Stimulated activated memory B cell treated with anti-CD40 and anti-IgM and Interleukin-4, amounts not matched to agents 10 μg/mL and 1 μg/mL and 100 μg/mL, for 72 hours (primary cell): ENCODE measurements at regions not wholly inside any gene's neighbourhood (a gene's known extent, or its start where the extent isn't known, plus 50 kb on each side); places are given as distances from the start of the nearest gene placed in this dataset.

Source experiments
- ATAC-seq: fragments of 150-1000 bp; cut with Tn5 transposase; 2 replicates; pipeline ENCODE4 v1.10.0; 2021
- H3K27ac Mint-ChIP-seq: one replicate; pipeline ENCODE4 v1.8.0; 2022; ENCODE audit warnings: mild to moderate bottlenecking, mixed read lengths
- H3K27me3 Mint-ChIP-seq: one replicate; pipeline ENCODE4 v1.8.0; 2022; ENCODE audit warnings: mixed read lengths
- H3K36me3 Mint-ChIP-seq: one replicate; pipeline ENCODE4 v1.8.0; 2022; ENCODE audit warnings: mixed read lengths
- H3K4me1 Mint-ChIP-seq: one replicate; pipeline ENCODE4 v1.8.0; 2022; ENCODE audit warnings: mixed read lengths
- H3K4me3 Mint-ChIP-seq: one replicate; pipeline ENCODE4 v1.8.0; 2022; ENCODE audit warnings: mild to moderate bottlenecking, moderate library complexity, mixed read lengths
- H3K9me3 Mint-ChIP-seq: one replicate; pipeline ENCODE4 v1.8.0; 2022; ENCODE audit warnings: mixed read lengths

DNA sequence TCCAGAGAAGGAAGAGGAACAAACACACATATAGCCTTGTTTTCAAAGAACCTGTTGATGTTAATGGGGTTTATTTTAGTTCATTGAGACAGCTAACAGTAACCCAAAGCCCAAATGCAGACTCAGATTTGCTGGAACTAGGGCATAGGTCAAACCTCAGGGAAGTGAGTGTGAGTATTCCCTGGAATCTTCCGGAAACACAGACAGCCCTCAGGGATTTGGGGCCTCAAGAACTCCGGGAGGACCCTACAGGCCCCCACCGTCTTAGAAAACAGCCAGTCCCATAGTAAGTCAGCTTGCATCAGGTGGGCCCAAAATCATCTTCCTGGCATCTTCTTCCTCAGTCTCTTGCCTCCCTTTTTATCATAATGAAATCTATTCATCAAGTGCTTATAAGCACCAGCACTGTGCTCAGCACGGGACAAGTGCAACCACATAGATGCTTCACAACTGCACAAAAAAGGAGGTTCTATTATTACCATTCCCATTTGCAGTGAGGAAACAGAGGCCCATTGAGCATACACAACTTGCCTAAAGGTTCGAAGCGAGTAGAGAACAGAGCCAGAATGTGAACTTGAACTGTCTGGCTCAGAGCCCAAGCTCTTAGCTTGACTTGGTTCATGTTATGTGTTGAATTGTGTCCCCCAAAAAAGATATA, 50.2 kb upstream of the BCL11A start:
- no peak overlapping the region for H3K27ac Mint-ChIP-seq
- peaks cover 14% of the 10 kb centered on the region for H3K27me3 Mint-ChIP-seq
- no peak overlapping the region for H3K4me3 Mint-ChIP-seq
- H3K4me1 Mint-ChIP-seq = peaks cover 6% of the 10 kb centered on the region
- peaks cover 2% of the 10 kb centered on the region for H3K9me3 Mint-ChIP-seq
- no peaks in the 10 kb centered on the region for H3K36me3 Mint-ChIP-seq
- no peak for ATAC-seq

DNA sequence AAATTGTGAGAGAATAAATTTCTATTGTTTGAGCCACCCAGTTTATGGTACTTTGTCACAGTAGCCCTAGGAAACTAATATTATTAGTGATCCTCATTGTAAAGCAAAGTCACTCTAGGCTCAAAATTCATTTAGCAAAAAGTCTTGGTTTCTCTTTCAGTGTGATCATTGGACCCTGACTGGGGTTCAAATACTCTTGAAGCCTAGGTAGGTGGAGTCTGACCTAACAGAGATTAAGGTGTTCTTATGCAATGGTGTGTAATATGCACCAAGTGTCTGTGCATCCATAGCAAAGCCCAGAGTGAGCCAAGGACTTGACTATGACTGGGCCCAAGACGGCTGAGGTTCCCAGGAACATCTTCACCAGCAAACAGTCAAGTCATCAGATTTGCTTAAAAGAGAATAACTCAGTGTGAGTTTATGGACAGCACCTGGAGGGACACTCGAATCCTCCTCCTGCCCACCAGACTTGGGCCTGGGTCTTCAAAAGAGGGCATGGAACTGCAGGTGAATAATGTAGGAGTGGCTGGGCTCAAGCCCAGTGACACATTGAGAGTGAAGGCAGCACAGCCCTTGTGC, 51.1 kb upstream of the BCL11A start:
- peaks cover 6% of the 10 kb centered on the region for H3K4me1 Mint-ChIP-seq
- no peak overlapping the region for H3K4me3 Mint-ChIP-seq
- no peak overlapping the region for H3K27ac Mint-ChIP-seq
- H3K36me3 Mint-ChIP-seq = no peaks in the 10 kb centered on the region
- H3K9me3 Mint-ChIP-seq = peaks cover 2% of the 10 kb centered on the region
- peaks cover 14% of the 10 kb centered on the region for H3K27me3 Mint-ChIP-seq
- ATAC-seq = no peak

DNA sequence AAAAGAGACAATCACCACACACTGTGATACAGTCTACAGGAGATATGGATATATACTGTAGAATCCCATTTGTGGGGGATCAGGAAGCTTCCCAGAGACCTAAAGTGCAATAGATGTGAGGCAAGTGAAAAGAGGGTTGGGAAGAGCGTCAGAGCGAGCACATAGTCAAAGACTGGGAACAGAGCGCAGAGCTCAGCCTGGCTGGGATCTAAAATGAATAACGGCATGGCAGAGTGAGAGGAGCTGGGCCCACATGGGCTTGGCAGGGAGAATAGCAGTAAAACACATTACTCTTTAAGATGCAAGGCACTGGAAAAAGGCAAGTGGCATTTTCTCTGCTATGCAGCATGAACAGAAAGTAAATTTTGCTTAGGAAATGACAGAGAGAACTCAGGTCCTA, 52.4 kb upstream of the BCL11A start:
- no peak overlapping the region for H3K4me3 Mint-ChIP-seq
- peaks cover 6% of the 10 kb centered on the region for H3K4me1 Mint-ChIP-seq
- H3K27ac Mint-ChIP-seq = no peak overlapping the region
- H3K9me3 Mint-ChIP-seq = no peaks in the 10 kb centered on the region
- peaks cover 14% of the 10 kb centered on the region for H3K27me3 Mint-ChIP-seq
- no peak for ATAC-seq
- H3K36me3 Mint-ChIP-seq = no peaks in the 10 kb centered on the region

- Mint-ChIP-seq H3K36me3 (no peaks in the 10 kb centered on the region), H3K9me3 (no peaks in the 10 kb centered on the region), H3K27me3 (peaks cover 14% of the 10 kb centered on the region), H3K27ac (no peak overlapping the region), H3K4me1 (peaks cover 9% of the 10 kb centered on the region), H3K4me3 (no peak overlapping the region)
- ATAC-seq = no peak
These were observed 55.2 kb upstream of the BCL11A start for GRCh38 chr2:60608679-60609078.

DNA sequence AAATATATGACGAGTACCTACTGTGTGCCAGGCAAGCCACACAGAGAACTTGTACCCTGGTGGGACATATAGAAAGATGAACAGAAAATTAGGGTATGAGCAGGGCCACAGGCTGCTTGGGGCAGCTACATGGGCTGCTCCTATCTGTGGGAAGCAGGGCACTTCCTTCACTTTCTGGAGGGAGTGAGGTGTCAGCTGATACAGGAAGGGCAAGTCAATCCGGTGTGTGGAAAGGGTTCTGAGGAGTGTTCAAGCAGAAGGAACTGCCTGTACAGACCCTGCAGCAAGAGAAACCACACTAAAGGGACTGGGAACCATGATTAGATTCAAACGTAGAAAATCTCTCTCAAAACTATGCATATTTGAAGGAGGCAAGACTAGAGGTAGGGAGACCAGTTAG, 58.6 kb upstream of the BCL11A start:
- Mint-ChIP-seq H3K4me3 (no peak overlapping the region), H3K4me1 (peaks cover 9% of the 10 kb centered on the region), H3K27me3 (no peaks in the 10 kb centered on the region), H3K9me3 (no peaks in the 10 kb centered on the region), H3K27ac (no peak overlapping the region), H3K36me3 (no peaks in the 10 kb centered on the region)
- ATAC-seq = no peak

GRCh38 chr2:60614319-60614718, 60.9 kb upstream of the BCL11A start:
- Mint-ChIP-seq H3K4me1 (peaks cover 9% of the 10 kb centered on the region), H3K36me3 (no peaks in the 10 kb centered on the region), H3K4me3 (no peak overlapping the region), H3K27me3 (no peaks in the 10 kb centered on the region), H3K27ac (no peak overlapping the region), H3K9me3 (no peaks in the 10 kb centered on the region)
- no peak for ATAC-seq

DNA sequence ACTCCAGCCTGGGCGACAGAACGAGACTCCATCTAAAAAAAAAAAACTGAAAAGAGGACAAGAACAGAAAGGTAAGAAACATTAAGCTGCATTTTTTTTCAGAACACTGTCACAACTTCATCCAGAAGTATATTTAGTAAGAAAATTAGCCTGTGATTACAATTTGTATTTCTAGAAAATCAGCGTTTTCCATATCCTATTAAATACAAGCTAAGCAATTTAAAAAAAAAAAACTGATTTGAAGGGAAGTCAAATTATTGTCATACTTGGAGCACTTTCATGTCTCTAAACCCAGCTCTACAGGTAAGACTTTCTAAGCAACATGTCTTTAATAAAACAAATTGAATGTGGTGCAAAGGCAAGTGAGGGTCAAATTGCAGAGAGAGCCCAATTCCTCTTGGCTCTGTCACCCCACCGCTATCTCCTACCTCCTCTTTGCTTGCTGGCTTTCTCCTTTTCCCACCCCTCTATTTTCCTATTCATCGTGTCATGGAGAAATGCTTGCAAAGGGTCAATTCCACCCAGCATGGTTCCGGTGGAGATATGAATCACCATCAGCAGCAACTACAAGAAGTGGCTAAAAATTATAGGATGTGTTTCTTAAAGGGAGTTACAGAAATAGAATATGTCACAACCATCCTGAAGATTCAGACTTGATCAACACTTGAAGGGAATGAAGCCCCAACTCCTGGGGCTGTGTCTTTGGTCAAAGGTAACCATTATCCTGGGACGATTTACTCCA, 68.4 kb upstream of the BCL11A start:
- no peak overlapping the region for H3K27ac Mint-ChIP-seq
- no peak overlapping the region for H3K4me3 Mint-ChIP-seq
- no peak for ATAC-seq
- H3K36me3 Mint-ChIP-seq = no peaks in the 10 kb centered on the region
- no peaks in the 10 kb centered on the region for H3K9me3 Mint-ChIP-seq
- H3K4me1 Mint-ChIP-seq = no peaks in the 10 kb centered on the region
- H3K27me3 Mint-ChIP-seq = peaks cover 9% of the 10 kb centered on the region

DNA sequence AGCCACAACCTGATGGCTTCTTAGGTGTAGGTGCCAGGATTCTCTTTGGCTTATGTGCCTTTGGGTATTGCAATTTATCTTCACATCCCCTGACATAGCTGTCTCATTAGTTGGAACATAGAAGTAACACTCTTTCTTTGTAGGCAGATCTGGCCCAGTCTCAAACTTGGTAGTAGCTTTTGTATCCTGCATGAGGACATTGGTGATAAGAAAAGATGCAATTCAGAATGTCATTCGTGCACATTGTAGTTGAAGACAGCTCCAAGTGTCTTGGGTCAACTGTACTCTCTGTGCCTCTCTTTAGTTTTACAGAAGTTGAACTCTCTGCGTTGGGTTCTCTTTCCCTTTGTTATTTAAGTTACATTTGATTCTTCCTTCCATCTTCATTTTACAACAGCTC, 69.6 kb upstream of the BCL11A start:
- ATAC-seq = no peak
- peaks cover 9% of the 10 kb centered on the region for H3K27me3 Mint-ChIP-seq

DNA sequence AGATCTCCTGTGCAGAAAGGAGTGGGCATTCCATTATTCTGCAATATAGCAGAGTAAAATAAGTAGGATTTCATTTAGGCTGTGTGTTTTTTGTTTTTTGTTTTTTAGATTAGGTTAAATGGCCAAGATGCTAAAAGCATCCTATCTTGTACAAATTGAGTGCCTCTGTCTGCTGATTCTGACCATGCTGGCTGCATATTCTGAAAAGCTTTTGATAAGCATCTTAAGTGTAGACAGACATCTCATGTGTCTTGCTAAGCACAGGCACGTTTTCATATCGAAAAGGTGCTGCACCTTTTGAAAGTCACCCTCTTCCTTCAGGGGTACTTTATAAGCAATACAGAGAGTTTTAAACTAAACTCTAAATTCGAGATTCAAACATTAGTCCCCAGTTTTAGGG, 74.0 kb upstream of the BCL11A start:
- no peaks in the 10 kb centered on the region for H3K4me1 Mint-ChIP-seq
- H3K36me3 Mint-ChIP-seq = no peaks in the 10 kb centered on the region
- H3K27me3 Mint-ChIP-seq = peaks cover 22% of the 10 kb centered on the region
- H3K4me3 Mint-ChIP-seq = no peak overlapping the region
- H3K9me3 Mint-ChIP-seq = no peaks in the 10 kb centered on the region
- no peak overlapping the region for H3K27ac Mint-ChIP-seq
- no peak for ATAC-seq

More for the DNA sequence above, 69.6 kb upstream of the BCL11A start:
- Mint-ChIP-seq H3K4me1 (no peaks in the 10 kb centered on the region), H3K27ac (no peak overlapping the region), H3K4me3 (no peak overlapping the region), H3K9me3 (no peaks in the 10 kb centered on the region), H3K36me3 (no peaks in the 10 kb centered on the region)

DNA sequence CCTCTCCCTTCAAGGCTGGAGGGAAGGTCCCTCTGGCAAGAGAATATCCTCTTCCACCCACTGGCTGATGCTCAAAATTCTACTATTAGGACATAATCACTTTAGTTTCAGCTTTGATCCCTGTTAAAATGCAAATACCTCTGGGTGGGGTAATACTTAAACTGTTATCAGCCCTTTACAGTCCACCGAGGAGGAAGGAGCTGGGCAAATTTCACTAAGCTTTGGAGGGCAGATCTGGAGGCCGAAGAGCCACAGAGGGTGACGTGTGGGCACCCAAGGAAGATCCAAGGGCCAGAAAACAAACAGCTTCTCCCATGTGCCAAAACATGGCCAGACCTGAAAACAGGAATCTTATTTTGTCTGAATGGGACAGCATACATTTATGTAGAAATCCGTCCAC, 74.6 kb upstream of the BCL11A start:
- Mint-ChIP-seq H3K4me1 (no peaks in the 10 kb centered on the region), H3K9me3 (no peaks in the 10 kb centered on the region), H3K27me3 (peaks cover 22% of the 10 kb centered on the region), H3K36me3 (no peaks in the 10 kb centered on the region), H3K4me3 (no peak overlapping the region), H3K27ac (no peak overlapping the region)
- ATAC-seq = no peak

GRCh38 chr2:60628615-60629304, 75.3 kb upstream of the BCL11A start:
- no peaks in the 10 kb centered on the region for H3K9me3 Mint-ChIP-seq
- H3K4me1 Mint-ChIP-seq = no peaks in the 10 kb centered on the region
- H3K36me3 Mint-ChIP-seq = no peaks in the 10 kb centered on the region
- no peak overlapping the region for H3K27ac Mint-ChIP-seq
- H3K4me3 Mint-ChIP-seq = no peak overlapping the region
- peaks cover 22% of the 10 kb centered on the region for H3K27me3 Mint-ChIP-seq
- ATAC-seq = no peak

- H3K9me3 Mint-ChIP-seq = no peaks in the 10 kb centered on the region
- H3K4me3 Mint-ChIP-seq = no peak overlapping the region
- no peak overlapping the region for H3K27ac Mint-ChIP-seq
- ATAC-seq = no peak
- no peaks in the 10 kb centered on the region for H3K36me3 Mint-ChIP-seq
- H3K4me1 Mint-ChIP-seq = no peaks in the 10 kb centered on the region
- H3K27me3 Mint-ChIP-seq = peaks cover 22% of the 10 kb centered on the region
These were observed 75.8 kb upstream of the BCL11A start for GRCh38 chr2:60629305-60629662.

GRCh38 chr2:60629801-60630385, 76.4 kb upstream of the BCL11A start:
- Mint-ChIP-seq H3K27me3 (peaks cover 22% of the 10 kb centered on the region), H3K9me3 (no peaks in the 10 kb centered on the region), H3K4me1 (no peaks in the 10 kb centered on the region), H3K36me3 (no peaks in the 10 kb centered on the region), H3K4me3 (no peak overlapping the region), H3K27ac (no peak overlapping the region)
- no peak for ATAC-seq

- H3K36me3 Mint-ChIP-seq = no peaks in the 10 kb centered on the region
- no peak overlapping the region for H3K27ac Mint-ChIP-seq
These were observed 80.2 kb upstream of the BCL11A start for GRCh38 chr2:60633615-60634014.

GRCh38 chr2:60634438-60634837, 81.0 kb upstream of the BCL11A start:
- peaks cover 18% of the 10 kb centered on the region for H3K27me3 Mint-ChIP-seq
- H3K9me3 Mint-ChIP-seq = no peaks in the 10 kb centered on the region
- H3K27ac Mint-ChIP-seq = no peak overlapping the region
- H3K36me3 Mint-ChIP-seq = no peaks in the 10 kb centered on the region
- no peak for ATAC-seq
- H3K4me1 Mint-ChIP-seq = no peaks in the 10 kb centered on the region
- H3K4me3 Mint-ChIP-seq = no peak overlapping the region

More at GRCh38 chr2:60633615-60634014, 80.2 kb upstream of the BCL11A start:
- ATAC-seq = no peak
- H3K4me3 Mint-ChIP-seq = no peak overlapping the region
- H3K4me1 Mint-ChIP-seq = no peaks in the 10 kb centered on the region
- peaks cover 22% of the 10 kb centered on the region for H3K27me3 Mint-ChIP-seq
- no peaks in the 10 kb centered on the region for H3K9me3 Mint-ChIP-seq
